ENCODE measurements at regions not wholly inside any gene's neighbourhood (a gene's known extent, or its start where the extent isn't known, plus 50 kb on each side); places are given as distances from the start of the nearest gene placed in this dataset.

DNA sequence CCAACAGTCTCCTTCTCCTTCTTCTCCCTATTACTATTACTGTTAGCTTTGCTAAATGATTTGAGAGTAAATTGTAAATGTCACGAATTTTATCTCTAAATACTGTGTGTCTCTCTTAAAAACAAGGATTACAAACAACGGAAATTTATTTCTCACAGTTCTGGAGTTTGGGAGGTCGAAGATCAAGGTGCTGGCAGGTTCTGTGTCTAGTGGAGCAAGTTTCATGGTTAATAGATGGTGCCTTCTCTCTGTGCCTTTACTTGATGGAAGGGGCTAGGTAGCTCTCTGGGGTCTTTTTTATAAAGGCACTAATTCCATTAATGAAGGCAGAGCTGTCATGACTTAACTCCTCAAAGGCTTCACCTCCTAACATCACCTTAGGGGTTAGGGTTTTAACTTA, 237.9 kb downstream of the MAN2A1 start:
- Histone ChIP-seq H3K4me1 (ENCODE audit: control insufficient read depth, insufficient read depth, low read length, poor library complexity, severe bottlenecking) (peaks cover 9% of the 10 kb centered on the region), H3K4me3 (ENCODE audit: low read depth, low read length) (no peak overlapping the region), H3K9me3 (ENCODE audit: control insufficient read depth in 2 of 2, low read length in 2 of 2) (no peaks in the 10 kb centered on the region), H3K27ac (ENCODE audit: insufficient read depth, low read length, poor library complexity, severe bottlenecking) (no peak overlapping the region), H3K36me3 (ENCODE audit: control insufficient read depth, insufficient read depth, low read length) (no peaks in the 10 kb centered on the region), H3K27me3 (ENCODE audit: control insufficient read depth, insufficient read depth, low read length) (no peaks in the 10 kb centered on the region)
- Mint-ChIP-seq H3K4me3 (no peak overlapping the region), H3K27ac (no peak overlapping the region), H3K36me3 (peaks cover 3% of the 10 kb centered on the region), H3K9me3 (no peaks in the 10 kb centered on the region), H3K27me3 (no peaks in the 10 kb centered on the region), H3K4me1 (peaks cover 0 to 18% (median 10%) of the 10 kb centered on the region in 4 donors)
- ATAC-seq (ENCODE audit: low read depth in 2 of 2): no peak
- DNase-seq: no peak

- DNase-seq (no peak), ATAC-seq (ENCODE audit: low read depth in 2 of 2) (no peak)
- Mint-ChIP-seq H3K4me3 (no peak overlapping the region), H3K36me3 (peaks cover 3% of the 10 kb centered on the region), H3K9me3 (no peaks in the 10 kb centered on the region), H3K27ac (no peak overlapping the region), H3K4me1 (peaks cover 0 to 16% (median 9%) of the 10 kb centered on the region in 4 donors), H3K27me3 (no peaks in the 10 kb centered on the region)
- Histone ChIP-seq H3K27me3 (ENCODE audit: control insufficient read depth, insufficient read depth, low read length) (no peaks in the 10 kb centered on the region), H3K9me3 (ENCODE audit: control insufficient read depth in 2 of 2, low read length in 2 of 2) (no peaks in the 10 kb centered on the region), H3K36me3 (ENCODE audit: control insufficient read depth, insufficient read depth, low read length) (no peaks in the 10 kb centered on the region), H3K27ac (ENCODE audit: insufficient read depth, low read length, poor library complexity, severe bottlenecking) (no peak overlapping the region), H3K4me3 (ENCODE audit: low read depth, low read length) (no peak overlapping the region), H3K4me1 (ENCODE audit: control insufficient read depth, insufficient read depth, low read length, poor library complexity, severe bottlenecking) (peaks cover 5% of the 10 kb centered on the region)
These were observed 238.3 kb downstream of the MAN2A1 start for GRCh38 chr5:109928046-109928445.

DNA sequence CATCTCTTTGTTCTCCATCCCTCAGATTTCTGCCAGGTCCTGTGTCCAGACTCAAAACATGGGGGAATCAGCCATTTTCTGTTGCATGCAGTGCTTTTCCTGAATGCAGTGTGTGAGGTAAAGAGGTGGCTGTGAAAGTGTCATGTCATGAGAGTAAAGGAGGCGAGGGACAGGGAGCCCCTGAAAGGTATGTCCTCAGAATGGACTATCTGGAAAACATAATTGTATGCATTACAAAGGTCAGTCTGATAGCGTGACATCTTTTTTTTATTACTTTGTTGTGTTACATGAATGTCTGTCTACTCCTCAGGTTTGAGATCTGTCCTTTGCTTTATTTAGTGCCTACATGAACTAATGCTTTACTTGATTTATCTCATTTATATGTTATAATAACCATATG, 239.1 kb downstream of the MAN2A1 start:
- ATAC-seq (ENCODE audit: low read depth in 2 of 2) (no peak), DNase-seq (no peak)
- no peaks in the 10 kb centered on the region for H3K4me1 ChIP-seq (ENCODE audit: control insufficient read depth, insufficient read depth, low read length, poor library complexity, severe bottlenecking)
- Mint-ChIP-seq H3K36me3 (peaks cover 3% of the 10 kb centered on the region), H3K4me3 (no peak overlapping the region), H3K27ac (no peak overlapping the region), H3K27me3 (no peaks in the 10 kb centered on the region), H3K9me3 (no peaks in the 10 kb centered on the region), H3K4me1 (peaks cover 0 to 9% (median 2%) of the 10 kb centered on the region in 4 donors)
- H3K27ac ChIP-seq (ENCODE audit: insufficient read depth, low read length, poor library complexity, severe bottlenecking): no peak overlapping the region
- no peaks in the 10 kb centered on the region for H3K9me3 ChIP-seq (ENCODE audit: control insufficient read depth in 2 of 2, low read length in 2 of 2)
- H3K36me3 ChIP-seq (ENCODE audit: control insufficient read depth, insufficient read depth, low read length): no peaks in the 10 kb centered on the region
- no peak overlapping the region for H3K4me3 ChIP-seq (ENCODE audit: low read depth, low read length)
- no peaks in the 10 kb centered on the region for H3K27me3 ChIP-seq (ENCODE audit: control insufficient read depth, insufficient read depth, low read length)

GRCh38 chr5:109929376-109929775, 239.6 kb downstream of the MAN2A1 start:
- no peaks in the 10 kb centered on the region for H3K4me1 ChIP-seq (ENCODE audit: control insufficient read depth, insufficient read depth, low read length, poor library complexity, severe bottlenecking)
- H3K9me3 Mint-ChIP-seq: no peaks in the 10 kb centered on the region
- no peak overlapping the region for H3K4me3 ChIP-seq (ENCODE audit: low read depth, low read length)
- no peak for DNase-seq
- H3K36me3 Mint-ChIP-seq: peaks cover 3% of the 10 kb centered on the region
- no peaks in the 10 kb centered on the region for H3K36me3 ChIP-seq (ENCODE audit: control insufficient read depth, insufficient read depth, low read length)
- peaks cover 0 to 3% (median under 1%) of the 10 kb centered on the region in 4 donors for H3K4me1 Mint-ChIP-seq
- H3K27ac Mint-ChIP-seq: no peak overlapping the region
- H3K27me3 ChIP-seq (ENCODE audit: control insufficient read depth, insufficient read depth, low read length): no peaks in the 10 kb centered on the region
- no peaks in the 10 kb centered on the region for H3K9me3 ChIP-seq (ENCODE audit: control insufficient read depth in 2 of 2, low read length in 2 of 2)
- H3K4me3 Mint-ChIP-seq: no peak overlapping the region
- no peak for ATAC-seq (ENCODE audit: low read depth in 2 of 2)
- no peak overlapping the region for H3K27ac ChIP-seq (ENCODE audit: insufficient read depth, low read length, poor library complexity, severe bottlenecking)
- no peaks in the 10 kb centered on the region for H3K27me3 Mint-ChIP-seq

DNA sequence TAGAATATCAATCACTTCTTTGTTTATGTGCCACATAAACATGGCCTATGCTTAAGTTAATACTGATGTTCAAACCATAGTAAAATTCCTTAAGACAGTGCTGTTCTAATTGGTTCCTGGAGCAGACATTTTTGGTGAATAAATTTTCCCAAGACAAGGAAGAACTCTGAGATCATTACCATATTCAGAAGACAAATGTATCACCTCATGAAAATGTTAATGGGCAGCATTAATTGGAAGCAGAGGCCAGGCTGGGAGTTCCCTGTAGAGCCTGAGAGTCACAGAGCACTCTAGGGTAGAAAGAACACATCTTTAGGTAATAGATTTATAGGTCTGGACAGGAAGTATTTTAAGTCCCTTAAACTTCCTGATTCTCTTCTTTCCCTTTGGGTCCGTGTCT, 240.2 kb downstream of the MAN2A1 start:
- Mint-ChIP-seq H3K4me1 (peaks cover 0 to 2% (median under 1%) of the 10 kb centered on the region in 4 donors), H3K4me3 (no peak overlapping the region), H3K27ac (no peak overlapping the region), H3K27me3 (no peaks in the 10 kb centered on the region), H3K9me3 (no peaks in the 10 kb centered on the region), H3K36me3 (peaks cover 3% of the 10 kb centered on the region)
- no peaks in the 10 kb centered on the region for H3K36me3 ChIP-seq (ENCODE audit: control insufficient read depth, insufficient read depth, low read length)
- no peaks in the 10 kb centered on the region for H3K27me3 ChIP-seq (ENCODE audit: control insufficient read depth, insufficient read depth, low read length)
- no peaks in the 10 kb centered on the region for H3K9me3 ChIP-seq (ENCODE audit: control insufficient read depth in 2 of 2, low read length in 2 of 2)
- H3K4me1 ChIP-seq (ENCODE audit: control insufficient read depth, insufficient read depth, low read length, poor library complexity, severe bottlenecking): no peaks in the 10 kb centered on the region
- H3K27ac ChIP-seq (ENCODE audit: insufficient read depth, low read length, poor library complexity, severe bottlenecking): no peak overlapping the region
- no peak for DNase-seq
- no peak overlapping the region for H3K4me3 ChIP-seq (ENCODE audit: low read depth, low read length)
- no peak for ATAC-seq (ENCODE audit: low read depth in 2 of 2)

- no peak for ATAC-seq (ENCODE audit: low read depth in 2 of 2)
- H3K27ac ChIP-seq (ENCODE audit: insufficient read depth, low read length, poor library complexity, severe bottlenecking): no peak overlapping the region
- Mint-ChIP-seq H3K27me3 (no peaks in the 10 kb centered on the region), H3K9me3 (peaks cover 0 to 2% (median 0%) of the 10 kb centered on the region in 7 donors), H3K4me3 (no peak overlapping the region), H3K36me3 (peaks cover 3% of the 10 kb centered on the region), H3K4me1 (peaks cover 0 to 2% (median 0%) of the 10 kb centered on the region in 4 donors), H3K27ac (no peak overlapping the region)
- no peaks in the 10 kb centered on the region for H3K36me3 ChIP-seq (ENCODE audit: control insufficient read depth, insufficient read depth, low read length)
- no peak for DNase-seq
- no peaks in the 10 kb centered on the region for H3K4me1 ChIP-seq (ENCODE audit: control insufficient read depth, insufficient read depth, low read length, poor library complexity, severe bottlenecking)
- no peaks in the 10 kb centered on the region for H3K27me3 ChIP-seq (ENCODE audit: control insufficient read depth, insufficient read depth, low read length)
- H3K9me3 ChIP-seq (ENCODE audit: control insufficient read depth in 2 of 2, low read length in 2 of 2): no peaks in the 10 kb centered on the region
- H3K4me3 ChIP-seq (ENCODE audit: low read depth, low read length): no peak overlapping the region
These were observed 241.5 kb downstream of the MAN2A1 start for GRCh38 chr5:109931049-109931780.

- H3K4me1 Mint-ChIP-seq: peaks cover 0 to 4% (median under 1%) of the 10 kb centered on the region in 4 donors
- no peaks in the 10 kb centered on the region for H3K36me3 ChIP-seq (ENCODE audit: control insufficient read depth, insufficient read depth, low read length)
- DNase-seq (no peak), ATAC-seq (ENCODE audit: low read depth in 2 of 2) (no peak)
- H3K27me3 Mint-ChIP-seq: no peaks in the 10 kb centered on the region
- peaks cover 0 to 6% (median 3%) of the 10 kb centered on the region in 7 donors for H3K9me3 Mint-ChIP-seq
- H3K27ac Mint-ChIP-seq: no peak overlapping the region
- no peak overlapping the region for H3K27ac ChIP-seq (ENCODE audit: insufficient read depth, low read length, poor library complexity, severe bottlenecking)
- no peak overlapping the region for H3K4me3 Mint-ChIP-seq
- H3K36me3 Mint-ChIP-seq: no peaks in the 10 kb centered on the region
- no peaks in the 10 kb centered on the region for H3K9me3 ChIP-seq (ENCODE audit: control insufficient read depth in 2 of 2, low read length in 2 of 2)
- H3K4me1 ChIP-seq (ENCODE audit: control insufficient read depth, insufficient read depth, low read length, poor library complexity, severe bottlenecking): no peaks in the 10 kb centered on the region
- no peaks in the 10 kb centered on the region for H3K27me3 ChIP-seq (ENCODE audit: control insufficient read depth, insufficient read depth, low read length)
- no peak overlapping the region for H3K4me3 ChIP-seq (ENCODE audit: low read depth, low read length)
These were observed 246.2 kb downstream of the MAN2A1 start for GRCh38 chr5:109935833-109936490.

DNA sequence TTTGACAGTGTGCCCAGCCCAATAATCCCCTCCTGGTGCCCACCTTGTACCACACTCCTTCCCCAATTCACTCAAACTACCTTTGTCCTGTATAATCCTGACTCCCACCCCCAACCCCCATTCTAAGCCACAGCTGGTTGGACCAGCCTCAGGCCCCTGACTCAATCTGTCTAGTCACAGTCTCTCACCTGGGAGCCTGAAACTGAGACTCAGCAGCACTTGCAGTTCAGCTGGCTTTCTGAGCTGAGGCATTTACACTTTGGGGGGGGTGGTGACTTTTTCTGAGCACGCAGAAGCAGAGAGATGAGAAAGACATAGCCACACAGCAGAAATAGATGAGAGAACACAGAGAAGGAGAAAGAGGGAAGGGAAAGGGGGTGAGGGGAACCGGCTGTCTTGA, 247.3 kb downstream of the MAN2A1 start:
- Histone ChIP-seq H3K9me3 (ENCODE audit: control insufficient read depth in 2 of 2, low read length in 2 of 2) (no peaks in the 10 kb centered on the region), H3K36me3 (ENCODE audit: control insufficient read depth, insufficient read depth, low read length) (no peaks in the 10 kb centered on the region), H3K4me1 (ENCODE audit: control insufficient read depth, insufficient read depth, low read length, poor library complexity, severe bottlenecking) (no peaks in the 10 kb centered on the region), H3K27me3 (ENCODE audit: control insufficient read depth, insufficient read depth, low read length) (no peaks in the 10 kb centered on the region), H3K4me3 (ENCODE audit: low read depth, low read length) (no peak overlapping the region), H3K27ac (ENCODE audit: insufficient read depth, low read length, poor library complexity, severe bottlenecking) (no peak overlapping the region)
- peaks cover 0 to 8% (median 3%) of the 10 kb centered on the region in 7 donors for H3K9me3 Mint-ChIP-seq
- peak overlapping the region in 1 of 3 donors; percentile 37 for H3K27ac Mint-ChIP-seq
- DNase-seq (no peak), ATAC-seq (ENCODE audit: low read depth in 2 of 2) (no peak)
- peaks cover 4% of the 10 kb centered on the region for H3K27me3 Mint-ChIP-seq
- H3K4me3 Mint-ChIP-seq: peak overlapping the region in 1 of 4 donors; percentile 52
- peaks cover 0 to 4% (median under 1%) of the 10 kb centered on the region in 4 donors for H3K4me1 Mint-ChIP-seq
- H3K36me3 Mint-ChIP-seq: no peaks in the 10 kb centered on the region

Data from CD4-positive, CD25-positive, alpha-beta regulatory T cell (primary cell).